Body of pancreas (tissue), 4 donors: ENCODE measurements at regions not wholly inside any gene's neighbourhood (a gene's known extent, or its start where the extent isn't known, plus 50 kb on each side); places are given as distances from the start of the nearest gene placed in this dataset.

ENCODE experiments used
- CTCF ChIP-seq, 7 experiments: fragments of 450-650 bp in 4 of 7; fragments of 200-600 bp in 3 of 7; sonication (generic) in 3 of 7; IDR thresholded peaks; one replicate each; pipeline ENCODE4 v1.5.1; 2016 to 2019; ENCODE audit warnings: antibody characterized with exemption in 7 of 7
- POLR2A ChIP-seq, 3 donors: fragments of 450-650 bp; IDR thresholded peaks; one replicate each; pipeline ENCODE4 v1.6.1; 2016; ENCODE audit warnings: antibody characterized with exemption in 3 of 3, mild to moderate bottlenecking in 2 of 3

GRCh38 chr5:123937230-123937629 lies 425.3 kb downstream of the CSNK1G3 start:
- TF ChIP-seq POLR2A (IDR thresholded peaks at IDR 0.05) (no peak), CTCF (IDR thresholded peaks at IDR 0.05) (peak in 6 of 7 experiments; percentile 18 to 37 (median 29))
